ENCODE measurements at regions not wholly inside any gene's neighbourhood (a gene's known extent, or its start where the extent isn't known, plus 50 kb on each side); places are given as distances from the start of the nearest gene placed in this dataset.

GRCh38 chr13:63425131-63425530 is 2009.5 kb upstream of the PCDH20 start:
- Histone ChIP-seq H3K36me3 (ENCODE audit: control insufficient read depth in 4 of 4, insufficient read depth in 4 of 4, low read length in 3 of 4) (no peaks in the 10 kb centered on the region), H3K27me3 (replicated peaks in 2 of 5; ENCODE audit: control insufficient read depth in 4 of 5, insufficient read depth in 5 of 5, low read length in 4 of 5) (no peaks in the 10 kb centered on the region), H3K27ac (ENCODE audit: insufficient read depth in 1 of 2, low read depth in 1 of 2, low read length in 2 of 2, poor library complexity in 1 of 2, severe bottlenecking in 2 of 2) (no peak overlapping the region), H3K9me3 (ENCODE audit: control extremely low read depth in 1 of 5, control insufficient read depth in 4 of 5, insufficient read depth in 2 of 5, low read depth in 1 of 5, low read length in 4 of 5) (no peaks in the 10 kb centered on the region), H3K4me1 (ENCODE audit: control extremely low read depth in 1 of 4, control insufficient read depth in 4 of 4, insufficient read depth in 4 of 4, low read length in 3 of 4) (no peaks in the 10 kb centered on the region), H3K4me3 (ENCODE audit: control insufficient read depth in 1 of 7, extremely low read depth in 1 of 7, insufficient read depth in 4 of 7, low read depth in 2 of 7, low read length in 6 of 7) (no peak overlapping the region)
- CTCF ChIA-PET = no interaction called here
- POLR2A ChIA-PET = no interaction called here
- WGBS (ENCODE audit: insufficient coverage) = 100% methylated on average over 1 of the region's 2 CpGs
- DNase-seq = no peak

GRCh38 chr13:63421123-63421522 is 2005.5 kb upstream of the PCDH20 start:
- Histone ChIP-seq H3K9me3 (ENCODE audit: control extremely low read depth in 1 of 5, control insufficient read depth in 4 of 5, insufficient read depth in 2 of 5, low read depth in 1 of 5, low read length in 4 of 5) (no peaks in the 10 kb centered on the region), H3K4me1 (ENCODE audit: control extremely low read depth in 1 of 4, control insufficient read depth in 4 of 4, insufficient read depth in 4 of 4, low read length in 3 of 4) (no peaks in the 10 kb centered on the region), H3K27ac (ENCODE audit: insufficient read depth in 1 of 2, low read depth in 1 of 2, low read length in 2 of 2, poor library complexity in 1 of 2, severe bottlenecking in 2 of 2) (no peak overlapping the region), H3K4me3 (ENCODE audit: control insufficient read depth in 1 of 7, extremely low read depth in 1 of 7, insufficient read depth in 4 of 7, low read depth in 2 of 7, low read length in 6 of 7) (no peak overlapping the region), H3K27me3 (replicated peaks in 2 of 5; ENCODE audit: control insufficient read depth in 4 of 5, insufficient read depth in 5 of 5, low read length in 4 of 5) (no peaks in the 10 kb centered on the region), H3K36me3 (ENCODE audit: control insufficient read depth in 4 of 4, insufficient read depth in 4 of 4, low read length in 3 of 4) (no peaks in the 10 kb centered on the region)
- CTCF ChIA-PET = no interaction called here
- POLR2A ChIA-PET = no interaction called here
- no CpG with 5 or more reads among the region's 3 CpGs for WGBS (ENCODE audit: insufficient coverage)
- no peak for DNase-seq

DNA sequence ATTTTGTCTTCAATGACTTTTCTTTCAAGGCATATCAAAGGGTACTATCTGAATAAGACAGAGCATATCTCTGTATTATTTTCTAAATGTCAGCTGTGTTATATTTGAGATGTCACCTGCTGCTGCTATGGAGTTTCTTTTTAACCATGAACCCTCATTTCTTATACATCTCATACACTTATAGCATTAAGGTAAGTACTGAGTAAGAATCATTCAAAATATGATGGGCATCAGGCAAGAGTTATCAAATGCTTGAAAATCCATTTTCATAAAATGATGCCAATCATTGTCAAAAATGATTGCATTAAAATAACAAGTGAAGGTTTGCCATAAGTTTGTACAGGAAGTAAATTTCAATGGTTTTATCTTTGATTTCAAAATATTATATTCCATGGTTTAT is 2005.0 kb upstream of the PCDH20 start:
- H3K36me3 ChIP-seq (ENCODE audit: control insufficient read depth in 4 of 4, insufficient read depth in 4 of 4, low read length in 3 of 4) = no peaks in the 10 kb centered on the region
- no peaks in the 10 kb centered on the region for H3K9me3 ChIP-seq (ENCODE audit: control extremely low read depth in 1 of 5, control insufficient read depth in 4 of 5, insufficient read depth in 2 of 5, low read depth in 1 of 5, low read length in 4 of 5)
- ChIA-PET CTCF (no interaction called here), POLR2A (no interaction called here)
- no peaks in the 10 kb centered on the region for H3K27me3 ChIP-seq (replicated peaks in 2 of 5; ENCODE audit: control insufficient read depth in 4 of 5, insufficient read depth in 5 of 5, low read length in 4 of 5)
- H3K27ac ChIP-seq (ENCODE audit: insufficient read depth in 1 of 2, low read depth in 1 of 2, low read length in 2 of 2, poor library complexity in 1 of 2, severe bottlenecking in 2 of 2) = no peak overlapping the region
- no peak overlapping the region for H3K4me3 ChIP-seq (ENCODE audit: control insufficient read depth in 1 of 7, extremely low read depth in 1 of 7, insufficient read depth in 4 of 7, low read depth in 2 of 7, low read length in 6 of 7)
- no peak for DNase-seq
- H3K4me1 ChIP-seq (ENCODE audit: control extremely low read depth in 1 of 4, control insufficient read depth in 4 of 4, insufficient read depth in 4 of 4, low read length in 3 of 4) = no peaks in the 10 kb centered on the region

- no peaks in the 10 kb centered on the region for H3K9me3 ChIP-seq (ENCODE audit: control extremely low read depth in 1 of 5, control insufficient read depth in 4 of 5, insufficient read depth in 2 of 5, low read depth in 1 of 5, low read length in 4 of 5)
- H3K4me1 ChIP-seq (ENCODE audit: control extremely low read depth in 1 of 4, control insufficient read depth in 4 of 4, insufficient read depth in 4 of 4, low read length in 3 of 4) = no peaks in the 10 kb centered on the region
- CTCF ChIA-PET = no interaction called here
- H3K4me3 ChIP-seq (ENCODE audit: control insufficient read depth in 1 of 7, extremely low read depth in 1 of 7, insufficient read depth in 4 of 7, low read depth in 2 of 7, low read length in 6 of 7) = no peak overlapping the region
- no CpG with 5 or more reads among the region's 2 CpGs for WGBS (ENCODE audit: insufficient coverage)
- no peak for DNase-seq
- H3K36me3 ChIP-seq (ENCODE audit: control insufficient read depth in 4 of 4, insufficient read depth in 4 of 4, low read length in 3 of 4) = no peaks in the 10 kb centered on the region
- no peak overlapping the region for H3K27ac ChIP-seq (ENCODE audit: insufficient read depth in 1 of 2, low read depth in 1 of 2, low read length in 2 of 2, poor library complexity in 1 of 2, severe bottlenecking in 2 of 2)
- POLR2A ChIA-PET = no interaction called here
- no peaks in the 10 kb centered on the region for H3K27me3 ChIP-seq (replicated peaks in 2 of 5; ENCODE audit: control insufficient read depth in 4 of 5, insufficient read depth in 5 of 5, low read length in 4 of 5)
These were observed 1998.6 kb upstream of the PCDH20 start for GRCh38 chr13:63414247-63414646.

GRCh38 chr13:63409791-63410351 is 1994.2 kb upstream of the PCDH20 start:
- no peak overlapping the region for H3K27ac ChIP-seq (ENCODE audit: insufficient read depth in 1 of 2, low read depth in 1 of 2, low read length in 2 of 2, poor library complexity in 1 of 2, severe bottlenecking in 2 of 2)
- ChIA-PET CTCF (no interaction called here), POLR2A (no interaction called here)
- DNase-seq = no peak
- WGBS (ENCODE audit: insufficient coverage) = 94% methylated on average over 2 of the region's 7 CpGs
- no peaks in the 10 kb centered on the region for H3K9me3 ChIP-seq (ENCODE audit: control extremely low read depth in 1 of 5, control insufficient read depth in 4 of 5, insufficient read depth in 2 of 5, low read depth in 1 of 5, low read length in 4 of 5)
- no peaks in the 10 kb centered on the region for H3K4me1 ChIP-seq (ENCODE audit: control extremely low read depth in 1 of 4, control insufficient read depth in 4 of 4, insufficient read depth in 4 of 4, low read length in 3 of 4)
- no peaks in the 10 kb centered on the region for H3K36me3 ChIP-seq (ENCODE audit: control insufficient read depth in 4 of 4, insufficient read depth in 4 of 4, low read length in 3 of 4)
- no peak overlapping the region for H3K4me3 ChIP-seq (ENCODE audit: control insufficient read depth in 1 of 7, extremely low read depth in 1 of 7, insufficient read depth in 4 of 7, low read depth in 2 of 7, low read length in 6 of 7)
- no peaks in the 10 kb centered on the region for H3K27me3 ChIP-seq (replicated peaks in 2 of 5; ENCODE audit: control insufficient read depth in 4 of 5, insufficient read depth in 5 of 5, low read length in 4 of 5)

DNA sequence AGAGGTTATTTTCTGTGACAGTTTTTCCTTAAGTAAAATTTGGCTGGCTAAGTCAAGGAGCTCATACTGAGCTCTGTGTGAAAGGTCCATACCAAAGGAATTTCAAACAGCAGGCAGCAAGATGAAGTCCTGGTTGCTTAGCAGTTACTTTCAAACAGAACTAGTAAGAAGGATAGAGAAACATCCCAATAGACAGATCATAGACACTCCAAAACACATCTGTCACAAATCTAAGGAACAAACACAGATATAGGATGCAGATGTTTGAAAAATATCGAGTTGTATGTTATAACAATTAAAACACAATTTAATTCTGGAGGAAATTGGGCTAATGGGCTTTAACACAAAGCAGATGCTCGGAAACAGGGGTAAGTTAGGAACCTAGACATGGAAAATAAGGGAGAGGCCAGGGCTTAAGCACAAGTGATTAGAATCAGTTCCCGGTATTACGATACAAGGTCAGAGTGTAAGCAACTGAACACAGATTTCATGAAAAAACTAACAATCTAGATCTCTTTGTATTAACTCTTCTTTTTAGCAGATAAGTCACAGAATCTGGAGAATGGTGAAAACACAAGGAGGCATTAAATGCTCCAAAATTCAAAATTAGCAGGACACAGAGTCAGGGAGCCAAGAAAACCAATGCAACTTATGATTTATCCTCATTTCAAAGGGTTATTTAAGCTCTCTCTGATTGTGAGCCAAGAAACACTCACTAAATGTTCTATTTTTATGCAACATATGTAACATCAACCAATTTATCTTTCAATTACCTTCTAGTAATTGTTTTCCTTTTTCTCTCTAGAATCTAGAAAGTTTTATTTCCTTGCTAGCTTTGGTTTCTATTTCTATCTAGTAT is 1992.9 kb upstream of the PCDH20 start:
- no peak for DNase-seq
- CTCF ChIA-PET = no interaction called here
- H3K4me3 ChIP-seq (ENCODE audit: control insufficient read depth in 1 of 7, extremely low read depth in 1 of 7, insufficient read depth in 4 of 7, low read depth in 2 of 7, low read length in 6 of 7) = no peak overlapping the region
- H3K27me3 ChIP-seq (replicated peaks in 2 of 5; ENCODE audit: control insufficient read depth in 4 of 5, insufficient read depth in 5 of 5, low read length in 4 of 5) = no peaks in the 10 kb centered on the region
- no peak overlapping the region for H3K27ac ChIP-seq (ENCODE audit: insufficient read depth in 1 of 2, low read depth in 1 of 2, low read length in 2 of 2, poor library complexity in 1 of 2, severe bottlenecking in 2 of 2)
- no peaks in the 10 kb centered on the region for H3K9me3 ChIP-seq (ENCODE audit: control extremely low read depth in 1 of 5, control insufficient read depth in 4 of 5, insufficient read depth in 2 of 5, low read depth in 1 of 5, low read length in 4 of 5)
- H3K36me3 ChIP-seq (ENCODE audit: control insufficient read depth in 4 of 4, insufficient read depth in 4 of 4, low read length in 3 of 4) = no peaks in the 10 kb centered on the region
- no peaks in the 10 kb centered on the region for H3K4me1 ChIP-seq (ENCODE audit: control extremely low read depth in 1 of 4, control insufficient read depth in 4 of 4, insufficient read depth in 4 of 4, low read length in 3 of 4)
- 87% methylated on average over 3 of the region's 4 CpGs for WGBS (ENCODE audit: insufficient coverage)
- POLR2A ChIA-PET = no interaction called here

DNA sequence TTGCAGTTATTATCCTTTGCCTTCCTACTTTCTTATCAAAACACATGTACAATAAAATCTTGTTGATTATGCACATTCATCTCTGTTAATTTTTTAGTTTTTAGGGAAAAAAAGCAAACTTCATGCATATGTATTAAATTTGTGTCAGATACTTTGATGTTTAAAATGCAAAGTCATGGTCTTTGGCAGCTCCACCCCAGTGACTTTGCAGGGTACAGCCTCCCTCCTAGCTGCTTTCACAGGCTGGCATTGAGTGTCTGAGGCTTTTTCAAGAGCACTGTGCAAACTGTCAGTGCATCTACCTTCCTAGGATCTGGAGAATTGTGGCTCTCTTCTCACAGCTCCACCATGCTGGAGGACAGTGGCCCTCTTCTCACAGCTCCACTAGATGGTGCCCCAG is 1988.1 kb upstream of the PCDH20 start:
- H3K9me3 ChIP-seq (ENCODE audit: control extremely low read depth in 1 of 5, control insufficient read depth in 4 of 5, insufficient read depth in 2 of 5, low read depth in 1 of 5, low read length in 4 of 5) = no peaks in the 10 kb centered on the region
- no peak overlapping the region for H3K4me3 ChIP-seq (ENCODE audit: control insufficient read depth in 1 of 7, extremely low read depth in 1 of 7, insufficient read depth in 4 of 7, low read depth in 2 of 7, low read length in 6 of 7)
- CTCF ChIA-PET = interaction anchor here (0.6 kb wide), 1 partner anchor 12 kb away, joined by 3 read pairs; no protein-coding TSS in a partner anchor
- POLR2A ChIA-PET = interaction anchor here (0.5 kb wide), 1 partner anchor 1024 kb away, joined by 3 read pairs; no protein-coding TSS in a partner anchor
- H3K27ac ChIP-seq (ENCODE audit: insufficient read depth in 1 of 2, low read depth in 1 of 2, low read length in 2 of 2, poor library complexity in 1 of 2, severe bottlenecking in 2 of 2) = no peak overlapping the region
- DNase-seq = peak; percentile 2 to 54 (median 40)
- H3K36me3 ChIP-seq (ENCODE audit: control insufficient read depth in 4 of 4, insufficient read depth in 4 of 4, low read length in 3 of 4) = no peaks in the 10 kb centered on the region
- no peaks in the 10 kb centered on the region for H3K27me3 ChIP-seq (replicated peaks in 2 of 5; ENCODE audit: control insufficient read depth in 4 of 5, insufficient read depth in 5 of 5, low read length in 4 of 5)
- no peaks in the 10 kb centered on the region for H3K4me1 ChIP-seq (ENCODE audit: control extremely low read depth in 1 of 4, control insufficient read depth in 4 of 4, insufficient read depth in 4 of 4, low read length in 3 of 4)
